OCI-LY1 (cell line): ENCODE measurements at regions not wholly inside any gene's neighbourhood (a gene's known extent, or its start where the extent isn't known, plus 50 kb on each side); places are given as distances from the start of the nearest gene placed in this dataset.
A peak's percentile ranks its signal among the peaks of the same experiment; 100 is the strongest.

Source experiments
- H2AFZ ChIP-seq: fragments of 200-600 bp; sonication (generic), shearing (Covaris generic); 2 replicates; pipeline ENCODE4 v1.6.0; 2014; ENCODE audit warnings: antibody characterized with exemption, mild to moderate bottlenecking, low read length
- H3F3A ChIP-seq: fragments of 200-600 bp; sonication (generic), shearing (Covaris generic); 2 replicates; pipeline ENCODE4 v1.6.0; 2014; ENCODE audit warnings: mild to moderate bottlenecking, antibody characterized with exemption, low read length, moderate library complexity; ENCODE audit not compliant: insufficient read depth
- H3K27ac ChIP-seq: fragments of 200-600 bp; sonication (generic); 2 replicates; pipeline ENCODE4 v1.5.1; 2014; ENCODE audit warnings: low read length, mixed run types, mild to moderate bottlenecking, low read depth; ENCODE audit not compliant: poor library complexity, severe bottlenecking
- H3K27me3 ChIP-seq: fragments of 200-600 bp; sonication (generic); 2 replicates; pipeline ENCODE4 v1.6.0; 2014; ENCODE audit warnings: antibody characterized with exemption, mild to moderate bottlenecking, low read length, moderate library complexity; ENCODE audit not compliant: insufficient read depth
- H3K36me3 ChIP-seq: fragments of 200-600 bp; sonication (generic); 2 replicates; pipeline ENCODE4 v1.6.1; 2014; ENCODE audit warnings: mild to moderate bottlenecking, antibody characterized with exemption, low read length, moderate library complexity, mixed read lengths; ENCODE audit not compliant: insufficient read depth
- H3K4me1 ChIP-seq: fragments of 200-600 bp; sonication (generic); 2 replicates; pipeline ENCODE4 v1.5.1; 2014; ENCODE audit warnings: mild to moderate bottlenecking, low read length, moderate library complexity; ENCODE audit not compliant: insufficient read depth, severe bottlenecking
- H3K4me2 ChIP-seq: fragments of 200-600 bp; sonication (generic), shearing (Covaris generic); 2 replicates; pipeline ENCODE4 v1.6.1; 2014; ENCODE audit warnings: low read length
- H3K4me3 ChIP-seq: fragments of 200-600 bp; sonication (generic); 2 replicates; pipeline ENCODE4 v1.5.1; 2014; ENCODE audit warnings: low read length, low read depth, mild to moderate bottlenecking, mixed read lengths; ENCODE audit not compliant: poor library complexity, severe bottlenecking
- H3K79me2 ChIP-seq: fragments of 200-600 bp; shearing (Covaris generic); 2 replicates; pipeline ENCODE4 v1.6.1; 2016; ENCODE audit warnings: mixed run types, low read length, mixed read lengths; ENCODE audit not compliant: insufficient read depth
- H3K9ac ChIP-seq: fragments of 200-600 bp; sonication (generic), shearing (Covaris generic); 2 replicates; pipeline ENCODE4 v1.6.1; 2014; ENCODE audit warnings: mild to moderate bottlenecking, low read length, mixed read lengths
- H3K9me2 ChIP-seq: fragments of 200-600 bp; sonication (generic), shearing (Covaris generic); 2 replicates; pipeline ENCODE4 v1.6.1; 2014; ENCODE audit warnings: low read depth, mild to moderate bottlenecking, low read length, mixed read lengths
- H3K9me3 ChIP-seq: fragments of 200-600 bp; shearing (Covaris generic); 2 replicates; pipeline ENCODE4 v1.6.1; 2014; ENCODE audit warnings: low read length, mixed read lengths
- H4K20me1 ChIP-seq: fragments of 200-600 bp; sonication (generic), shearing (Covaris generic); 2 replicates; pipeline ENCODE4 v1.6.0; 2016; ENCODE audit warnings: mild to moderate bottlenecking, low read length; ENCODE audit not compliant: insufficient read depth
- EZH2 ChIP-seq: fragments of 200-600 bp; sonication (generic), shearing (Covaris generic); IDR thresholded peaks from 2 replicates; pipeline ENCODE4 v1.8.0; 2017; ENCODE audit warnings: borderline replicate concordance, mixed run types, mild to moderate bottlenecking, antibody characterized with exemption, low read length, moderate library complexity, mixed read lengths
- TF ChIP-seq, protein P1 (sequence below): fragments of 200-600 bp; sonication (generic), shearing (Covaris generic); IDR thresholded peaks from 2 replicates; pipeline ENCODE4 v1.5.1; 2017; ENCODE audit warnings: mild to moderate bottlenecking, antibody characterized with exemption, low read length, moderate library complexity, mixed read lengths

DNA sequence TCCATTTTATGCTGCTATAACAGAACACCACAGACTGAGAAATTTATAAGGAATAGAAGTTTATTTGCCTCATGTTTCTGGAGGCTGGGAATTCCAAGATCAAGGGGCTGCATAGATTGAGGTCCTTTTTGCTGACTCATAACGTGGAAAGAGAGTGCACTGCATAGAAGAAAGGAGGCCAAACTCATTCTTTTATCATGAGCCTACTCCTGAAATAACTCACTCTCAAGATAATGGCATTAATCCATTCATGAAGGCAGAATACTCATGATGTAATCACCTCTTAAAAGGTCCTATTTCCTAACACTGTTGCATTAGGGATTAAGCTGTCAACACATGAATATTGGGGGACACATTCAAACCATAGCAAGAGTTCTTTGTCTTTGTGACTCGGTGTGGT, 60.0 kb upstream of the FBXO33 start:
- 0 out of 2 replicates have a peak overlapping the region, but pooled peaks have one; percentile 20 for H2AFZ ChIP-seq
- no peak overlapping the region for H3K9ac ChIP-seq
- TF ChIP-seq EZH2 = no peak
- TF ChIP-seq, protein P1, sequence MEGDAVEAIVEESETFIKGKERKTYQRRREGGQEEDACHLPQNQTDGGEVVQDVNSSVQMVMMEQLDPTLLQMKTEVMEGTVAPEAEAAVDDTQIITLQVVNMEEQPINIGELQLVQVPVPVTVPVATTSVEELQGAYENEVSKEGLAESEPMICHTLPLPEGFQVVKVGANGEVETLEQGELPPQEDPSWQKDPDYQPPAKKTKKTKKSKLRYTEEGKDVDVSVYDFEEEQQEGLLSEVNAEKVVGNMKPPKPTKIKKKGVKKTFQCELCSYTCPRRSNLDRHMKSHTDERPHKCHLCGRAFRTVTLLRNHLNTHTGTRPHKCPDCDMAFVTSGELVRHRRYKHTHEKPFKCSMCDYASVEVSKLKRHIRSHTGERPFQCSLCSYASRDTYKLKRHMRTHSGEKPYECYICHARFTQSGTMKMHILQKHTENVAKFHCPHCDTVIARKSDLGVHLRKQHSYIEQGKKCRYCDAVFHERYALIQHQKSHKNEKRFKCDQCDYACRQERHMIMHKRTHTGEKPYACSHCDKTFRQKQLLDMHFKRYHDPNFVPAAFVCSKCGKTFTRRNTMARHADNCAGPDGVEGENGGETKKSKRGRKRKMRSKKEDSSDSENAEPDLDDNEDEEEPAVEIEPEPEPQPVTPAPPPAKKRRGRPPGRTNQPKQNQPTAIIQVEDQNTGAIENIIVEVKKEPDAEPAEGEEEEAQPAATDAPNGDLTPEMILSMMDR = no peak
- H4K20me1 ChIP-seq = no peaks in the 10 kb centered on the region
- H3K9me3 ChIP-seq = peaks cover 2% of the 10 kb centered on the region; the same call in 1 of the 2 replicates
- H3K27me3 ChIP-seq = no peaks in the 10 kb centered on the region
- no peaks in the 10 kb centered on the region for H3K36me3 ChIP-seq
- no peaks in the 10 kb centered on the region for H3K9me2 ChIP-seq
- H3K4me1 ChIP-seq = no peaks in the 10 kb centered on the region
- no peak overlapping the region for H3K4me3 ChIP-seq
- no peaks in the 10 kb centered on the region for H3F3A ChIP-seq
- no peak overlapping the region for H3K4me2 ChIP-seq
- no peak overlapping the region for H3K27ac ChIP-seq
- H3K79me2 ChIP-seq = no peaks in the 10 kb centered on the region

DNA sequence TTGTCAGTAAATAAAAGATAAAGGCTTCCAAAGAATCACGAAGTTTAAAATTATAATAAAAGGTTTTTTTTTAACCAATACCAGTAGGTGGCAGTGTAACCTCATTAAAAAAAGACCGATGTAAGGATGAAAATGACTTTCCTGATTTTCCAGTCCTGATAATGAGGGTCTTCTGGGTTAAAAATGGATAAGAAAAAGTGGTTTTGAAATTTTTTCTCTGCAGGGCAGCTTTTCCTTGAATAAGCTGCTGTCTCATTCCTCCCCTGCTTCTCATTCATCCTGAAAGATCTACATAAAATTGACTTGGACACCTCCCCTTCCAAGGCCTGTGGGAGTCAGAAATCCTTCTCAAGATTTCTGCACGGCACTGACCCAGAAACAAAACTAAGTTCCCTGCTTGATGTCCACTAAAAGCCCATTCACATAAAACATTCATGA, 58.9 kb upstream of the FBXO33 start:
- no peaks in the 10 kb centered on the region for H3K27me3 ChIP-seq
- H3K4me1 ChIP-seq = no peaks in the 10 kb centered on the region
- H3K9ac ChIP-seq = no peak overlapping the region
- no peak overlapping the region for H3K4me2 ChIP-seq
- H3K79me2 ChIP-seq = no peaks in the 10 kb centered on the region
- H3K9me2 ChIP-seq = no peaks in the 10 kb centered on the region
- H3K27ac ChIP-seq = no peak overlapping the region
- no peak overlapping the region for H3K4me3 ChIP-seq
- H3K36me3 ChIP-seq = no peaks in the 10 kb centered on the region
- H3F3A ChIP-seq = no peaks in the 10 kb centered on the region
- TF ChIP-seq, protein P1 = peak; percentile 59; the same call in 1 of the 2 replicates
- no peak for TF ChIP-seq EZH2
- H2AFZ ChIP-seq = no peak overlapping the region
- no peaks in the 10 kb centered on the region for H4K20me1 ChIP-seq
- peaks cover 2% of the 10 kb centered on the region; the same call in 1 of the 2 replicates for H3K9me3 ChIP-seq

DNA sequence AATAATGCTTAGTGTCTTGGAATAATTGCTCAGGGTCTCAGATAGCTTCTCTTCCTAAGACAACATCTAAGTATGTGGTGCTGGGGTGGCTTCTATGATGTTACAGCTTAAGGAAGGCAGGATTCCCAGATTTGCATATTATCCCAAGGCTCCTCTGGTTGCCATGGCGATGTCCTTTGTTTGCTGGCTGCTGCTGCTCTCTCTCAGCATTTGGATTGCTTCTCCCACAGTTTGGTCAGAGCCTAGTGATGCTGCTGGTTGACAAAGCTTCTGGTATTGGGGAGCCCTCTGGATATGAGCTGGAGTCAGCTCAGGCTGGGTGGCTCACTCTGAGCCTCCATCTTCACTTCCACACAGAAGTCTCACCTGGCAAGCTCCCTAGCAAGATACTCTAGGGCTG, 56.4 kb upstream of the FBXO33 start:
- Histone ChIP-seq H3F3A (no peaks in the 10 kb centered on the region), H3K4me2 (no peak overlapping the region), H3K27me3 (no peaks in the 10 kb centered on the region), H3K4me3 (no peak overlapping the region), H3K9me2 (no peaks in the 10 kb centered on the region), H4K20me1 (no peaks in the 10 kb centered on the region), H2AFZ (no peak overlapping the region), H3K36me3 (no peaks in the 10 kb centered on the region; the same call in 1 of the 2 replicates), H3K79me2 (no peaks in the 10 kb centered on the region), H3K27ac (no peak overlapping the region), H3K4me1 (no peaks in the 10 kb centered on the region), H3K9me3 (peaks cover 6% of the 10 kb centered on the region), H3K9ac (no peak overlapping the region)
- TF ChIP-seq, protein P1 = no peak
- no peak for TF ChIP-seq EZH2
